ENCODE measurements at regions not wholly inside any gene's neighbourhood (a gene's known extent, or its start where the extent isn't known, plus 50 kb on each side); places are given as distances from the start of the nearest gene placed in this dataset.

DNA sequence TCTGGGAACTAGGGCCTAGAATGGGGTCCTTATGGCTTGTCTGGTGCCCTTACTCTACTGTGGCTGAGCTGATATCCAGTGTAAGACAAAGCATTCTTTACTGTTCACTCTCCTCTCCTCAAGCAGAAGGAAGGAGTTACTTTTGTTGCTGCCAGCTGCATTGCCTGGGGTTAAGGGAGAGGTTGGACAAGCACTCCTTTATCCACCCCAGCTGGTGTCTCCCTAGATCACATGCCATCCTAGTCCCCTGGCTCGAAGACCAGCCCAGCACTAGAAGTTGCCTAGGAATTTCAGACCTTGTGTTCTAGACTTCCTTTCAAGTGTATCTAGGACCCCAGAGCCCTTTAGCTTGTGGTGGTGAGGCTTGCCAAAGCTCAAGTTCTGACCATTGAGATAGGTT, 1051.5 kb upstream of the C9orf72 start:
- TF ChIP-seq, protein P1, sequence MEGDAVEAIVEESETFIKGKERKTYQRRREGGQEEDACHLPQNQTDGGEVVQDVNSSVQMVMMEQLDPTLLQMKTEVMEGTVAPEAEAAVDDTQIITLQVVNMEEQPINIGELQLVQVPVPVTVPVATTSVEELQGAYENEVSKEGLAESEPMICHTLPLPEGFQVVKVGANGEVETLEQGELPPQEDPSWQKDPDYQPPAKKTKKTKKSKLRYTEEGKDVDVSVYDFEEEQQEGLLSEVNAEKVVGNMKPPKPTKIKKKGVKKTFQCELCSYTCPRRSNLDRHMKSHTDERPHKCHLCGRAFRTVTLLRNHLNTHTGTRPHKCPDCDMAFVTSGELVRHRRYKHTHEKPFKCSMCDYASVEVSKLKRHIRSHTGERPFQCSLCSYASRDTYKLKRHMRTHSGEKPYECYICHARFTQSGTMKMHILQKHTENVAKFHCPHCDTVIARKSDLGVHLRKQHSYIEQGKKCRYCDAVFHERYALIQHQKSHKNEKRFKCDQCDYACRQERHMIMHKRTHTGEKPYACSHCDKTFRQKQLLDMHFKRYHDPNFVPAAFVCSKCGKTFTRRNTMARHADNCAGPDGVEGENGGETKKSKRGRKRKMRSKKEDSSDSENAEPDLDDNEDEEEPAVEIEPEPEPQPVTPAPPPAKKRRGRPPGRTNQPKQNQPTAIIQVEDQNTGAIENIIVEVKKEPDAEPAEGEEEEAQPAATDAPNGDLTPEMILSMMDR (IDR thresholded peaks at IDR 0.05) = no peak
- no peak for TF ChIP-seq POLR2A (IDR thresholded peaks at IDR 0.05)

Data from right lobe of liver (tissue), 4 donors.